Sigmoid colon (tissue), 6 donors: ENCODE measurements at regions not wholly inside any gene's neighbourhood (a gene's known extent, or its start where the extent isn't known, plus 50 kb on each side); places are given as distances from the start of the nearest gene placed in this dataset.

Experiments
- DNase-seq: peaks from one replicate; pipeline ENCODE4 v3.0.0-alpha.2; 2019
- H3K27ac ChIP-seq, 4 donors: fragments of 200-600 bp; sonication (generic); one replicate each; pipeline ENCODE4 v1.5.1; 2016 to 2019; ENCODE audit warnings: mild to moderate bottlenecking in 1 of 4
- H3K27me3 ChIP-seq, 3 donors: fragments of 200-600 bp; sonication (generic); one replicate each; pipeline ENCODE4 v1.5.1; 2019; ENCODE audit warnings: mild to moderate bottlenecking in 1 of 3
- H3K36me3 ChIP-seq, 4 donors: fragments of 200-600 bp; sonication (generic); one replicate each; pipeline ENCODE4 v1.5.1; 2016 to 2019
- H3K4me1 ChIP-seq, 4 donors: fragments of 200-600 bp; sonication (generic); one replicate each; pipeline ENCODE4 v1.5.1; 2017 to 2019
- H3K4me3 ChIP-seq, 4 donors: fragments of 200-600 bp; sonication (generic); one replicate each; pipeline ENCODE4 v1.5.1; 2017 to 2019; ENCODE audit warnings: mild to moderate bottlenecking in 2 of 4, moderate library complexity in 1 of 4
- H3K9me3 ChIP-seq, 4 donors: fragments of 200-600 bp in 3 of 4; sonication (generic) in 3 of 4; one replicate each; pipeline versions ENCODE4 v1.5.1 to v1.6.1; 2013 to 2019
- CTCF ChIP-seq, 4 experiments: fragments of 450-650 bp in 3 of 4; fragments of 200-600 bp in 1 of 4; IDR thresholded peaks; one replicate each; pipeline ENCODE4 v1.5.1; 2016 to 2019; ENCODE audit warnings: antibody characterized with exemption in 4 of 4, mild to moderate bottlenecking in 3 of 4, moderate library complexity in 2 of 4
- EP300 ChIP-seq, 4 donors: sonication (generic); formaldehyde crosslinking; IDR thresholded peaks; one replicate each; pipeline ENCODE4 v1.6.1; 2017; ENCODE audit warnings: antibody characterized with exemption in 4 of 4
- POLR2A ChIP-seq, 2 donors: fragments of 450-650 bp; IDR thresholded peaks; one replicate each; pipeline ENCODE4 v1.6.1; 2016; ENCODE audit warnings: antibody characterized with exemption in 2 of 2, mild to moderate bottlenecking in 2 of 2, moderate library complexity in 2 of 2
- POLR2AphosphoS5 ChIP-seq, 4 donors: sonication (generic); formaldehyde crosslinking; IDR thresholded peaks; one replicate each; pipeline ENCODE4 v1.6.1; 2017; ENCODE audit warnings: antibody characterized with exemption in 4 of 4
- WGBS, 2 donors: extraction: QIAGEN DNeasy Blood & Tissue Kit; methylation state at CpG; one replicate each; pipeline ENCODE4 v1.1.7; 2013; 5-methylcytosine and 5-hydroxymethylcytosine counted together
- intact Hi-C: fragments of 100-400 bp; cut with DNase I; formaldehyde crosslinking; loops from one replicate; pipeline ENCODE4 v1.15.1; 2023
- donor health status: healthy with polysubstance abuse.
- donor health status: healthy.

GRCh38 chr11:127259102-127259501, 258.5 kb upstream of the KIRREL3 start:
- Histone ChIP-seq H3K4me1 (no peaks in the 10 kb centered on the region), H3K27ac (no peak overlapping the region), H3K36me3 (no peaks in the 10 kb centered on the region), H3K9me3 (no peaks in the 10 kb centered on the region), H3K4me3 (no peak overlapping the region), H3K27me3 (no peaks in the 10 kb centered on the region)
- intact Hi-C loops, result no loop called here
- 40 to 62% methylated on average over 1 of the region's 1 CpG for WGBS, 2 donors
- TF ChIP-seq CTCF (IDR thresholded peaks at IDR 0.05), result no peak
- no peak for DNase-seq

GRCh38 chr11:127255209-127255608, 254.6 kb upstream of the KIRREL3 start:
- TF ChIP-seq EP300 (IDR thresholded peaks at IDR 0.05), result no peak
- TF ChIP-seq CTCF (IDR thresholded peaks at IDR 0.05), result no peak
- TF ChIP-seq POLR2AphosphoS5 (IDR thresholded peaks at IDR 0.05), result no peak
- no peak for TF ChIP-seq POLR2A (IDR thresholded peaks at IDR 0.05)
- intact Hi-C loops, result no loop called here
- DNase-seq, result no peak
- Histone ChIP-seq H3K4me3 (no peak overlapping the region), H3K9me3 (no peaks in the 10 kb centered on the region), H3K36me3 (no peaks in the 10 kb centered on the region), H3K4me1 (no peaks in the 10 kb centered on the region), H3K27me3 (no peaks in the 10 kb centered on the region), H3K27ac (no peak overlapping the region)
- WGBS, 2 donors, result 50 to 74% methylated on average over 6 of the region's 6 CpGs

- TF ChIP-seq CTCF (IDR thresholded peaks at IDR 0.05) (no peak), POLR2AphosphoS5 (IDR thresholded peaks at IDR 0.05) (no peak), POLR2A (IDR thresholded peaks at IDR 0.05) (no peak), EP300 (IDR thresholded peaks at IDR 0.05) (no peak)
- no peaks in the 10 kb centered on the region for H3K36me3 ChIP-seq
- 51 to 56% methylated on average over 3 of the region's 3 CpGs for WGBS, 2 donors
Observed at GRCh38 chr11:127252321-127252720, 251.8 kb upstream of the KIRREL3 start.

GRCh38 chr11:127249576-127249975, 249.0 kb upstream of the KIRREL3 start:
- DNase-seq, result no peak
- Histone ChIP-seq H3K27me3 (no peaks in the 10 kb centered on the region), H3K4me1 (no peaks in the 10 kb centered on the region), H3K4me3 (no peak overlapping the region), H3K27ac (no peak overlapping the region), H3K9me3 (no peaks in the 10 kb centered on the region), H3K36me3 (no peaks in the 10 kb centered on the region)
- intact Hi-C loops, result no loop called here
- 91 to 92% methylated on average over 4 of the region's 4 CpGs for WGBS, 2 donors
- TF ChIP-seq EP300 (IDR thresholded peaks at IDR 0.05), result no peak
- no peak for TF ChIP-seq POLR2A (IDR thresholded peaks at IDR 0.05)

More at GRCh38 chr11:127252321-127252720, 251.8 kb upstream of the KIRREL3 start:
- intact Hi-C loops, result no loop called here
- DNase-seq, result no peak
- H3K27ac ChIP-seq, result no peak overlapping the region
- H3K9me3 ChIP-seq, result no peaks in the 10 kb centered on the region
- H3K4me1 ChIP-seq, result no peaks in the 10 kb centered on the region
- no peaks in the 10 kb centered on the region for H3K27me3 ChIP-seq
- no peak overlapping the region for H3K4me3 ChIP-seq

GRCh38 chr11:127248476-127248875, 247.9 kb upstream of the KIRREL3 start:
- no peak overlapping the region for H3K27ac ChIP-seq
- intact Hi-C loops, result no loop called here

More at GRCh38 chr11:127248476-127248875, 247.9 kb upstream of the KIRREL3 start:
- Histone ChIP-seq H3K27me3 (no peaks in the 10 kb centered on the region), H3K36me3 (no peaks in the 10 kb centered on the region), H3K4me3 (no peak overlapping the region), H3K9me3 (no peaks in the 10 kb centered on the region), H3K4me1 (no peaks in the 10 kb centered on the region)
- WGBS, 2 donors, result 62 to 75% methylated on average over 3 of the region's 3 CpGs
- DNase-seq, result no peak
- TF ChIP-seq EP300 (IDR thresholded peaks at IDR 0.05) (no peak), POLR2A (IDR thresholded peaks at IDR 0.05) (no peak), POLR2AphosphoS5 (IDR thresholded peaks at IDR 0.05) (no peak), CTCF (IDR thresholded peaks at IDR 0.05) (no peak)
